ENCODE measurements at regions not wholly inside any gene's neighbourhood (a gene's known extent, or its start where the extent isn't known, plus 50 kb on each side); places are given as distances from the start of the nearest gene placed in this dataset.
A peak's percentile ranks its signal among the peaks of the same experiment; 100 is the strongest.

DNA sequence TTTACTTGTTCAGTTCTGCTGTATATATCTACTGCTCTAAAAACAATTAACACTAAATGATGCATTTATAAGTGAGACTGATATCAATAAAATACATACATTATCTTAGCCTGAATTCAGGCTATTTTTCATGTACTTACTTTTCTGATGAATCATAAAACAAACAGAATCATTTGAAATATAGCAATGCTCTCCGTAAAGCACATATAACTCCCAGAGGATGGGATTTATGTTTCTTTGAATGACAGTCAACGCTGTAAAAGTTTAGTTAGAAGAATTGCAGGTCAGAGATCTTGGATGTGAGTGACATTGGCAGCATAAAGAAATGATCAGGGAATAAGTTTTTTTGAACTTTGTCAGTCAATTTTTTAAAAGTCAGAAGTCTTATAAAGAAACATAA is 740.2 kb upstream of the NOVA1 start:
- no peak for TF ChIP-seq FOXM1 (IDR thresholded peaks at IDR 0.05; ENCODE audit: borderline replicate concordance)
- TF ChIP-seq LEF1 (IDR thresholded peaks at IDR 0.05; ENCODE audit: borderline replicate concordance): no peak
- TF ChIP-seq ZNF384 (IDR thresholded peaks at IDR 0.05): no peak
- no peak for TF ChIP-seq SP1 (IDR thresholded peaks at IDR 0.05)
- no peak for TF ChIP-seq SUZ12 (IDR thresholded peaks at IDR 0.05)
- TF ChIP-seq NFRKB (IDR thresholded peaks at IDR 0.05): no peak
- TF ChIP-seq TARDBP (IDR thresholded peaks at IDR 0.05): no peak
- TF ChIP-seq ELF4 (IDR thresholded peaks at IDR 0.05): no peak
- TF ChIP-seq, protein P1, sequence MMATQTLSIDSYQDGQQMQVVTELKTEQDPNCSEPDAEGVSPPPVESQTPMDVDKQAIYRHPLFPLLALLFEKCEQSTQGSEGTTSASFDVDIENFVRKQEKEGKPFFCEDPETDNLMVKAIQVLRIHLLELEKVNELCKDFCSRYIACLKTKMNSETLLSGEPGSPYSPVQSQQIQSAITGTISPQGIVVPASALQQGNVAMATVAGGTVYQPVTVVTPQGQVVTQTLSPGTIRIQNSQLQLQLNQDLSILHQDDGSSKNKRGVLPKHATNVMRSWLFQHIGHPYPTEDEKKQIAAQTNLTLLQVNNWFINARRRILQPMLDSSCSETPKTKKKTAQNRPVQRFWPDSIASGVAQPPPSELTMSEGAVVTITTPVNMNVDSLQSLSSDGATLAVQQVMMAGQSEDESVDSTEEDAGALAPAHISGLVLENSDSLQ (IDR thresholded peaks at IDR 0.05): 0 out of 2 replicates have a peak, but pooled peaks have one; percentile 5
- no peak for TF ChIP-seq FOXK2 (IDR thresholded peaks at IDR 0.05)
- TF ChIP-seq L3MBTL2 (conservative IDR thresholded peaks at IDR 0.05): no peak
- no peak for TF ChIP-seq HDGF (IDR thresholded peaks at IDR 0.05; ENCODE audit: borderline replicate concordance)
- no peak for TF ChIP-seq ARNT (IDR thresholded peaks at IDR 0.05)

All from HEK293T (cell line).